Lower lobe of right lung (tissue), 2 donors: ENCODE measurements at regions not wholly inside any gene's neighbourhood (a gene's known extent, or its start where the extent isn't known, plus 50 kb on each side); places are given as distances from the start of the nearest gene placed in this dataset.

Experiments
- ATAC-seq, 2 donors: fragments of 200-7000 bp; cut with Tn5 transposase; one replicate each; pipeline ENCODE4 v1.9.1; 2020 to 2022; ENCODE audit warnings: mild to moderate bottlenecking in 2 of 2, moderate library complexity in 2 of 2
- DNase-seq: peaks from one replicate; pipeline ENCODE4 v3.0.0-alpha.2; 2020
- H3K27ac ChIP-seq: fragments of 200-600 bp; one replicate; pipeline ENCODE4 v1.8.0; 2022
- H3K27me3 ChIP-seq: fragments of 200-600 bp; one replicate; pipeline ENCODE4 v1.8.0; 2022; ENCODE audit warnings: low read depth
- H3K36me3 ChIP-seq: fragments of 200-600 bp; one replicate; pipeline ENCODE4 v1.8.0; 2022; ENCODE audit warnings: mild to moderate bottlenecking
- H3K4me1 ChIP-seq: fragments of 200-600 bp; one replicate; pipeline ENCODE4 v1.8.0; 2022
- H3K4me3 ChIP-seq: fragments of 200-600 bp; one replicate; pipeline ENCODE4 v1.8.0; 2022; ENCODE audit warnings: mild to moderate bottlenecking
- H3K9me3 ChIP-seq: fragments of 200-600 bp; one replicate; pipeline ENCODE4 v1.8.0; 2022
- intact Hi-C: fragments of 100-400 bp; cut with DNase I; formaldehyde crosslinking; loops from one replicate; pipeline ENCODE4 v1.11.0; 2022
- TF ChIP-seq, protein P1 (sequence below): fragments of 200-600 bp; IDR thresholded peaks from one replicate; pipeline ENCODE4 v1.8.0; 2022; ENCODE audit warnings: antibody characterized with exemption, mild to moderate bottlenecking
- donor health status: DM: no; HTN: yes; CAD: no; lungs with severe emphysema.

DNA sequence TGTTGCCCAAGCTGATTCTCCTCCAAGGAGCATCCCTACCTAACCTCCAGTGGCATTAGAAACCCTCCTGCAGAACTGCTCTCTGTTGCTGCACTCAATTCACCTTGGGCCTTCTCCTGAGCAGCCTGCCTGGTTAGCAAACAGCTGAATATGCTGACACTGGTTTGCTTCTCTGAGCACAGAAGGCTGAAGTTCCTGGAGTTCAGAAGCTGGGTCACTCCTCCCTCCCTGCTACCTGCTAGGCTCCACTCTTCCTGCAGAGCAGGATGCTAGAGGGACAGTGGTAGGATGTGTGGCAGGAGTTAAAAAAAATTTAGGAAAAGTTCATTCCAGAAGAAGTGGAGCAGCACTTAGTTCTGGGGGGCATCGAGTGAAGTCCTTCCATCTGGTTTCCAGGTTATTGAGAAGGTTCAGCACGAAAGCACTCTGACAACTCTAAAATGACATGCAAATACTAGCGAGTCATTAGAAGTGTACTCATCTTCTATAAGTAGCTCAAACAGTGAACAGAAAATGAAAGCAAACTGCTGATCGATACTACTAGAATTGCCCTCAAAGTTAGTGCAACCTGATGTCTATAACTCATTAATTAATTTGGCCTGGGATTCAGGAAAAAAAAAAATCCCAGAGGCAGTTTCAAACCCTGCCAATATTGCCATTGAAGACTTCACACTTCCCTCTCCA lies 293.7 kb downstream of the POU4F1 start:
- H3K27ac ChIP-seq: no peak overlapping the region
- no peaks in the 10 kb centered on the region for H3K27me3 ChIP-seq
- ATAC-seq: no peak
- no peaks in the 10 kb centered on the region for H3K4me1 ChIP-seq
- no peak overlapping the region for H3K4me3 ChIP-seq
- TF ChIP-seq, protein P1, sequence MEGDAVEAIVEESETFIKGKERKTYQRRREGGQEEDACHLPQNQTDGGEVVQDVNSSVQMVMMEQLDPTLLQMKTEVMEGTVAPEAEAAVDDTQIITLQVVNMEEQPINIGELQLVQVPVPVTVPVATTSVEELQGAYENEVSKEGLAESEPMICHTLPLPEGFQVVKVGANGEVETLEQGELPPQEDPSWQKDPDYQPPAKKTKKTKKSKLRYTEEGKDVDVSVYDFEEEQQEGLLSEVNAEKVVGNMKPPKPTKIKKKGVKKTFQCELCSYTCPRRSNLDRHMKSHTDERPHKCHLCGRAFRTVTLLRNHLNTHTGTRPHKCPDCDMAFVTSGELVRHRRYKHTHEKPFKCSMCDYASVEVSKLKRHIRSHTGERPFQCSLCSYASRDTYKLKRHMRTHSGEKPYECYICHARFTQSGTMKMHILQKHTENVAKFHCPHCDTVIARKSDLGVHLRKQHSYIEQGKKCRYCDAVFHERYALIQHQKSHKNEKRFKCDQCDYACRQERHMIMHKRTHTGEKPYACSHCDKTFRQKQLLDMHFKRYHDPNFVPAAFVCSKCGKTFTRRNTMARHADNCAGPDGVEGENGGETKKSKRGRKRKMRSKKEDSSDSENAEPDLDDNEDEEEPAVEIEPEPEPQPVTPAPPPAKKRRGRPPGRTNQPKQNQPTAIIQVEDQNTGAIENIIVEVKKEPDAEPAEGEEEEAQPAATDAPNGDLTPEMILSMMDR: no peak
- intact Hi-C loops: no loop called here
- DNase-seq: no peak
- H3K36me3 ChIP-seq: no peaks in the 10 kb centered on the region
- H3K9me3 ChIP-seq: no peaks in the 10 kb centered on the region

DNA sequence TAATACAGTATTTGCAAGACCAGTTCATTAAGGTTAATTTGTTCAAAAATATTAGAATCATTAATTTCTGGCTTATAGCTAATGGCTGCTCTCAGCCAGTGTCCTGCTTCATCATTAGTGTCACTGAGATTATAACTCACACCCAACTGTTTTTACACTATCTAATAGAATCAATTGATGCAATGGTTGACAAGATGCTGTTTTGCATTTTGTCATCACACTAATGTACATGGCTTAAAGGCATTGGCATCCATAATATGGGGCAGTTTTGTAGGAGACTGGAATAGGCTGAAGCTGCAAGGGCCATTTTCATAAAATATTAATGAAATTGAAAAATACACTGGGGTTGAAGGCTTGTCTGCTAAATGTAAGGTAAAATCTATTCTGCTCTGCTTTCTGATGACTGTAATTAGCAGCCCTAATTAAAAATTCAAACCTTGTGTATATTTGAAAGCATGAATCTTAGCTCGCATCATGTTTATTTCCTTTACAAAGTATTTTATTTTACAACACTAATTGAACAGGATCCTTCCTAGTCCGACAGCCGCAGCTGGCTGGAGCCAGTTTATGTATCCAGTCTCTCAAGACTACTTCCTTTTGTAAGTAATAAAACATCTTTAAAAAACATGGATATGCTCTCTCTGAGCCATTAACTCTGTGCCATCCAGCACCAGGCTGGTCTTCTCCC lies 296.7 kb downstream of the POU4F1 start:
- intact Hi-C loops: no loop called here
- Histone ChIP-seq H3K36me3 (no peaks in the 10 kb centered on the region), H3K4me3 (no peak overlapping the region), H3K9me3 (no peaks in the 10 kb centered on the region), H3K27me3 (no peaks in the 10 kb centered on the region), H3K27ac (no peak overlapping the region), H3K4me1 (no peaks in the 10 kb centered on the region)
- ATAC-seq (no peak), DNase-seq (no peak)
- TF ChIP-seq, protein P1: no peak

DNA sequence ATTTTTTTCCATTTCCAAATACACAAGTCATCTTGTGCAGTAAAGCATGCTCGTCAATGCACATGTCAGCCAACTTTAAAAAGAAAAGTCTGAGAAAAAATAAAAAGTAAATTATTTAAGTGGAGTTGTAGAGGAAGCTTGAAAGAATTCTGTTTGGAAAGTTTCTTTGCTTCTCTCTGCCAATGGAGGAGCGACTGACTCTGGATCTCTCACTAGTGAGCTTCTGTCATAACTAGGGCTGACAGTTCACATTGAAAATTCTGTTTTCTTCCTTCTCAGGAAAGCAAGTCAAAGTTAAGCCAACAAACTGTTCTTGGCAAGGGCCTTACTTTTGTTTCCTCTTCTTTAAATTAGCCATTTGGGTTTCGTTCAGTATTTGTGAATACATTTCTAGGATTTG lies 298.2 kb downstream of the POU4F1 start:
- no peak overlapping the region for H3K27ac ChIP-seq
- no peaks in the 10 kb centered on the region for H3K9me3 ChIP-seq
- TF ChIP-seq, protein P1: no peak
- intact Hi-C loops: no loop called here
- H3K27me3 ChIP-seq: no peaks in the 10 kb centered on the region
- no peak overlapping the region for H3K4me3 ChIP-seq
- ATAC-seq (no peak), DNase-seq (no peak)
- H3K36me3 ChIP-seq: no peaks in the 10 kb centered on the region
- H3K4me1 ChIP-seq: no peaks in the 10 kb centered on the region

DNA sequence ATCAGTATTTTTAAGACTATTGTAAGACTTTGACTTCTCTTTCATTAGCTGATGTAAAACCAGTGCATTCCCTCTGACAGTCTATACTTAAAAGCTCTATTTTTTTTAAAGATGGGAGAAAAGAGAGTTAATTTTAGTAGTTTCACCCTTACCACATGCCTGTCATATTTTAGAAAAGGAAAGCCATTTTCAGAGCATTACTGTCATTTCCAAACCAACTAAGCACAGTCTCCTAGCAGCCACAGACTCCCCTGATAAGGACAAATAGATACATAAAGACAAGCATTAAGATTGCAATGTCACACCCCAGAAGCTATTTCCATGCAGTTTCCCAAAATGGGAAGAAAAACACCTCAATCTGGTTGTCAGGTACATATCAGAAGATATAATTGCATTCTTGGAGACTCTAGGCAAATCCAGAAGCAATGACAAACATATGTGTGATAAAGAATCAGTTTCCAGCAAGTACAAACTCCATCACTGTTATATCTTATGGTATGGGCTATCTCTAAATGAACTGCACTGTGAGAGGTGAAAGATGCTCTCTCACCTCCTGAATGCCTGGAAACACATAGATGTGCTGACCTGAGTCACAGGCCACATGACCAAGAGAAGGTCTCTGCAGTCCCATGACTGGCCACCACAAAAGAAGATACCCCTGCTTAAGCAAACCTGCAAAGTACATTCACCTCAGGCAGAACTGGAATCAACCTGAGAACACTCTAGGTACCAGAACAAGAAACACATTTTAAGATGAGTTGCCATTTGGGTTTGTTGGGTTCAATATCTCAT lies 303.3 kb downstream of the POU4F1 start:
- TF ChIP-seq, protein P1: no peak
- no peaks in the 10 kb centered on the region for H3K27me3 ChIP-seq
- no peak for ATAC-seq
- no peak overlapping the region for H3K4me3 ChIP-seq
- no peak for DNase-seq
- no peak overlapping the region for H3K27ac ChIP-seq
- H3K36me3 ChIP-seq: no peaks in the 10 kb centered on the region
- H3K4me1 ChIP-seq: no peaks in the 10 kb centered on the region
- intact Hi-C loops: no loop called here
- no peaks in the 10 kb centered on the region for H3K9me3 ChIP-seq

DNA sequence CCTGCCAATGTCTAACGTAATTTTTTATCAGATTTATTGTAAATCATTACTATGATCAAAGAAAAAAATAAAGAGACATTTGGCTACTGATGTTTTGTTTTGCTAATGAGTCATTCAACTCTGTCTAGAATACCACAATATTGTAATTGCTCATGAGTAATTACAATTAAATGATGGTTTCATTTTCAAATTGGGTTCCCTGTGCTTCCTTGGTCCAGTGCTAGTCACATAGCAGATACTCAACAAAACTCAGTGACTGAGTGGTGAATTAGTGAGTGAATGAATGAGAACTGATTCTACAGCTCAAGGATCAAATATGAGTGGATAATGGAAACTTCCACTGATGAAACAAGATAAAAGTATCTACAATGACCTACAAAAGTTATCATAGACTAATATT lies 304.7 kb downstream of the POU4F1 start:
- Histone ChIP-seq H3K36me3 (no peaks in the 10 kb centered on the region), H3K9me3 (no peaks in the 10 kb centered on the region), H3K27ac (no peak overlapping the region), H3K4me3 (no peak overlapping the region), H3K27me3 (no peaks in the 10 kb centered on the region), H3K4me1 (no peaks in the 10 kb centered on the region)
- DNase-seq (no peak), ATAC-seq (no peak)
- TF ChIP-seq, protein P1: no peak
- intact Hi-C loops: no loop called here
